ENCODE measurements at regions not wholly inside any gene's neighbourhood (a gene's known extent, or its start where the extent isn't known, plus 50 kb on each side); places are given as distances from the start of the nearest gene placed in this dataset.

DNA sequence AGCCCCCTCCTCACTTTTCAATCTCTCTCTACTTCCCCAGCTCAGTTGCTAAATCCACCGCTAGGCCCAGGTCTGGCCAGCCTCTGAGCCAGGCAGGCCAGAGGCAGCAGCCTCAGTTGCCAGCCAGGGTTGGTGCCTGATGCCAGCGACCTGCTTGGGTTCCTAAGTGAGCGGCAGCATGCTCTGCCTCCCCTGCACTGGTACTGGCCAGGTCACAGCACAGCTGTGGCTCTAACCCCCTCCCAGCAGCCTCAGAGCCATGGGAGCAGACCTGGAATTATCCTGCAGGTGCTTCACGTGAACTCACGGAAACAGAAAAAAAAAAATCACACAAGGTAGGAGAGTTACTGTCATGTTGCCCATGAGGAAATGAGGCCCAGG is 82.5 kb upstream of the ATF3 start:
- DNase-seq (ENCODE audit: low read depth): no peak
- Histone ChIP-seq H3K36me3 (ENCODE audit: control insufficient read depth, insufficient read depth, low read length) (no peaks in the 10 kb centered on the region), H3K4me3 (ENCODE audit: low read depth, low read length) (no peak overlapping the region), H3K27me3 (ENCODE audit: control insufficient read depth, insufficient read depth, low read length) (peaks cover 3% of the 10 kb centered on the region)
- TF ChIP-seq CTCF (IDR thresholded peaks at IDR 0.05; ENCODE audit: insufficient read depth, low read length, poor library complexity, severe bottlenecking): no peak

DNA sequence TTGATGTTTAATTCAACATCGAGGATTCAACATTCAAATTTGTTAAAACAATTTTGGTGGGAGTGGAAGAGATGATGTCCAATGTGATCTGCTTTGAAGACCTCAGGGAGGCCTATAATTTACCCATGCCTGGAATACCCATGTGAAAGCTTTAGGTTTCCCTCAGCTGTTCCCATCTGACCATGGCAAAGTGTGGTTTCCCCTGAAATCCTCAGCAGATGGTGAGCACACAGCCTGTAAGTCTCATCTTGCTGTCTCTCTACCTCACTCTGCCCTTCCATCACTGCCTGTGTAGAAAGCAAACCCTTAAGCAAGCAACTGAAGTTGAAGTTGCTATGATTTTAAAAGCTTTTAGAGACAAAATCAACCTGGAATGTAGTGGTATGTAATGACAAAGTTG is 80.1 kb upstream of the ATF3 start:
- no peak overlapping the region for H3K4me3 ChIP-seq (ENCODE audit: low read depth, low read length)
- no peaks in the 10 kb centered on the region for H3K36me3 ChIP-seq (ENCODE audit: control insufficient read depth, insufficient read depth, low read length)
- no peak for DNase-seq (ENCODE audit: low read depth)
- TF ChIP-seq CTCF (IDR thresholded peaks at IDR 0.05; ENCODE audit: insufficient read depth, low read length, poor library complexity, severe bottlenecking): no peak
- peaks cover 3% of the 10 kb centered on the region for H3K27me3 ChIP-seq (ENCODE audit: control insufficient read depth, insufficient read depth, low read length)

DNA sequence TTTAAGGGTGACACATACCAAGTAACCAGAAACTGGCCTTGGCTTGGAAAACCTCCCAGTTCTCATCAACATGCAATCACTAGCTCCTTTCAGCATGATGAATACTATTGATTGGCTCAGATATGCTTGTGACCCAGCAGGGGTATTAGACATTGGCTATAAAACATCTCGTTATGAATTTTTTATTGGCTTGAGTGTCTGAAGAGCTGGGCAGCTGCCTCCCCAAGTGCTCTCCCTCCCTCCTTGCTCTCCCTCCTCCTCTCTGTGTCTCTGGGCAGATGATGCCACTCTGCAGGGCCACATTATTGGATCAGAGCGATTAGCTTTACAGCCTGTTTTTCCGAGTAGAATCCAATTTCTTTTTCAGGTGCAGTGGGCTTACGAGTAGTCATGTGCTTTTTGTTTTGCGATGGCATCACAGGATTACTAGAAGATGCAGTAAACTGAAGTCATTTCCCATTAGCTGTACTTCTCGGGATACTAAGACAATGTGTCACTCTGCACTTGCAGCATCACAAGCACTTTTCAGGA is 79.3 kb upstream of the ATF3 start:
- peaks cover 3% of the 10 kb centered on the region for H3K27me3 ChIP-seq (ENCODE audit: control insufficient read depth, insufficient read depth, low read length)
- H3K36me3 ChIP-seq (ENCODE audit: control insufficient read depth, insufficient read depth, low read length): no peaks in the 10 kb centered on the region
- DNase-seq (ENCODE audit: low read depth): no peak
- H3K4me3 ChIP-seq (ENCODE audit: low read depth, low read length): no peak overlapping the region
- TF ChIP-seq CTCF (IDR thresholded peaks at IDR 0.05; ENCODE audit: insufficient read depth, low read length, poor library complexity, severe bottlenecking): no peak

GRCh38 chr1:212531267-212531666 is 77.3 kb upstream of the ATF3 start:
- no peak for DNase-seq (ENCODE audit: low read depth)
- Histone ChIP-seq H3K27me3 (ENCODE audit: control insufficient read depth, insufficient read depth, low read length) (peaks cover 3% of the 10 kb centered on the region), H3K4me3 (ENCODE audit: low read depth, low read length) (no peak overlapping the region), H3K36me3 (ENCODE audit: control insufficient read depth, insufficient read depth, low read length) (no peaks in the 10 kb centered on the region)
- TF ChIP-seq CTCF (IDR thresholded peaks at IDR 0.05; ENCODE audit: insufficient read depth, low read length, poor library complexity, severe bottlenecking): no peak

- no peak for TF ChIP-seq CTCF (IDR thresholded peaks at IDR 0.05; ENCODE audit: insufficient read depth, low read length, poor library complexity, severe bottlenecking)
- H3K4me3 ChIP-seq (ENCODE audit: low read depth, low read length): no peak overlapping the region
- DNase-seq (ENCODE audit: low read depth): no peak
- H3K36me3 ChIP-seq (ENCODE audit: control insufficient read depth, insufficient read depth, low read length): no peaks in the 10 kb centered on the region
- H3K27me3 ChIP-seq (ENCODE audit: control insufficient read depth, insufficient read depth, low read length): peaks cover 3% of the 10 kb centered on the region
Measured at GRCh38 chr1:212531796-212532195, 76.8 kb upstream of the ATF3 start.

GRCh38 chr1:212532469-212533147 is 76.0 kb upstream of the ATF3 start:
- Histone ChIP-seq H3K4me3 (ENCODE audit: low read depth, low read length) (no peak overlapping the region), H3K36me3 (ENCODE audit: control insufficient read depth, insufficient read depth, low read length) (no peaks in the 10 kb centered on the region), H3K27me3 (ENCODE audit: control insufficient read depth, insufficient read depth, low read length) (peaks cover 3% of the 10 kb centered on the region)
- no peak for DNase-seq (ENCODE audit: low read depth)
- TF ChIP-seq CTCF (IDR thresholded peaks at IDR 0.05; ENCODE audit: insufficient read depth, low read length, poor library complexity, severe bottlenecking): no peak
